IMR-90 (cell line): ENCODE measurements at regions not wholly inside any gene's neighbourhood (a gene's known extent, or its start where the extent isn't known, plus 50 kb on each side); places are given as distances from the start of the nearest gene placed in this dataset.

Experiments
- ATAC-seq: fragments of 200-7000 bp; cut with Tn5 transposase; 2 replicates; pipeline ENCODE4 v1.9.1; 2020; ENCODE audit warnings: low read depth, mild to moderate bottlenecking, moderate library complexity
- BruUV-seq: library from RNA; stranded (reverse); fragments of 400-500 nt; replicated peaks from 2 replicates; lab custom pipeline; 2021; lab: Mats Ljungman, UMichigan
- CTCF ChIA-PET: fragments of 300-600 bp; formaldehyde crosslinking; extraction: SDS; loops from one replicate; lab custom pipeline; 2021; ENCODE audit warnings: antibody characterized with exemption; lab: Yijun Ruan, JAX
- POLR2A ChIA-PET: fragments of 300-600 bp; sonication (Branson Sonifier 250); formaldehyde crosslinking; loops from one replicate; lab custom pipeline; 2022; ENCODE audit warnings: antibody characterized with exemption; ENCODE audit not compliant: unreplicated experiment; lab: Charles Lee
- DNase-seq: peaks from one replicate; pipeline ENCODE4 v3.0.0; 2013
- H2AFZ ChIP-seq: replicated peaks from 2 replicates; pipeline ENCODE3; 2013; ENCODE audit warnings: low read length, mild to moderate bottlenecking; ENCODE audit not compliant: poor library complexity
- H2AK5ac ChIP-seq: 2 replicates; pipeline ENCODE4 v1.6.1; 2013; ENCODE audit warnings: low read depth, low read length, inconsistent platforms
- H2AK9ac ChIP-seq: replicated peaks from 2 replicates; pipeline ENCODE3; 2013; ENCODE audit warnings: mild to moderate bottlenecking, low read depth, low read length, moderate library complexity; ENCODE audit not compliant: poor library complexity
- H2BK120ac ChIP-seq: 2 replicates; pipeline ENCODE4 v1.6.1; 2013; ENCODE audit warnings: low read depth, low read length, inconsistent platforms
- H2BK15ac ChIP-seq: 3 replicates; pipeline ENCODE4 v1.6.1; 2013; ENCODE audit warnings: low read depth, low read length, inconsistent platforms
- H2BK20ac ChIP-seq: 2 replicates; pipeline ENCODE4 v1.6.1; 2013; ENCODE audit warnings: low read depth, mild to moderate bottlenecking, inconsistent platforms, low read length, moderate library complexity
- H2BK5ac ChIP-seq: 2 replicates; pipeline ENCODE4 v1.6.1; 2013; ENCODE audit warnings: mild to moderate bottlenecking, low read depth, low read length, inconsistent platforms; ENCODE audit not compliant: poor library complexity, severe bottlenecking
- H3K14ac ChIP-seq: replicated peaks from 2 replicates; pipeline ENCODE4 v1.6.1; 2013; ENCODE audit warnings: low read depth, low read length, inconsistent platforms
- H3K18ac ChIP-seq: 2 replicates; pipeline ENCODE4 v1.6.1; 2013; ENCODE audit warnings: low read depth, low read length, control low read depth
- H3K23ac ChIP-seq: 2 replicates; pipeline ENCODE4 v1.6.1; 2013; ENCODE audit warnings: low read depth, low read length, inconsistent platforms
- H3K27ac ChIP-seq: 2 replicates; pipeline ENCODE4 v1.5.1; 2013; ENCODE audit warnings: mild to moderate bottlenecking, control low read depth, low read length; ENCODE audit not compliant: insufficient read depth
- H3K27me3 ChIP-seq: 2 replicates; pipeline ENCODE4 v1.6.1; 2013; ENCODE audit warnings: low read length; ENCODE audit not compliant: control insufficient read depth, insufficient read depth
- H3K36me3 ChIP-seq: 2 replicates; pipeline ENCODE4 v1.6.1; 2013; ENCODE audit warnings: low read length, mixed read lengths; ENCODE audit not compliant: control insufficient read depth, insufficient read depth
- H3K4ac ChIP-seq: 2 replicates; pipeline ENCODE4 v1.6.1; 2013; ENCODE audit warnings: low read depth, low read length, inconsistent platforms
- H3K4me1 ChIP-seq: 2 replicates; pipeline ENCODE4 v1.6.1; 2013; ENCODE audit warnings: low read length, mixed read lengths; ENCODE audit not compliant: control insufficient read depth, insufficient read depth
- H3K4me2 ChIP-seq: 2 replicates; pipeline ENCODE4 v1.6.1; 2013; ENCODE audit warnings: low read depth, mild to moderate bottlenecking, control low read depth, low read length, moderate library complexity
- H3K4me3 ChIP-seq: 2 replicates; pipeline ENCODE4 v1.5.1; 2013; ENCODE audit warnings: low read depth, mild to moderate bottlenecking, control low read depth, low read length, moderate library complexity; ENCODE audit not compliant: insufficient read depth
- H3K56ac ChIP-seq: 2 replicates; pipeline ENCODE4 v1.6.1; 2013; ENCODE audit warnings: low read length, inconsistent platforms; ENCODE audit not compliant: insufficient read depth; ENCODE audit errors: extremely low read depth
- H3K79me1 ChIP-seq, 2 experiments: 2 replicates each; pipeline ENCODE4 v1.6.1; 2013; ENCODE audit warnings: low read length in 2 of 2, inconsistent platforms in 1 of 2, low read depth in 1 of 2
- H3K9ac ChIP-seq: 2 replicates; pipeline ENCODE4 v1.6.1; 2013; ENCODE audit warnings: low read depth, low read length, control low read depth
- H3K9me1 ChIP-seq: 2 replicates; pipeline ENCODE4 v1.6.1; 2013; ENCODE audit warnings: low read length, inconsistent platforms; ENCODE audit not compliant: insufficient read depth
- H3K9me3 ChIP-seq: 2 replicates; pipeline ENCODE4 v1.6.1; 2013; ENCODE audit warnings: low read length; ENCODE audit not compliant: control insufficient read depth, insufficient read depth
- H4K20me1 ChIP-seq: 2 replicates; pipeline ENCODE4 v1.6.1; 2013; ENCODE audit warnings: low read length, inconsistent platforms; ENCODE audit not compliant: insufficient read depth
- H4K5ac ChIP-seq: 2 replicates; pipeline ENCODE4 v1.6.1; 2013; ENCODE audit warnings: mild to moderate bottlenecking, low read depth, low read length, control low read depth
- H4K8ac ChIP-seq, 2 experiments: 2 replicates each; pipeline ENCODE4 v1.6.1; 2013; ENCODE audit warnings: low read depth in 2 of 2, low read length in 2 of 2, control low read depth in 1 of 2, inconsistent platforms in 1 of 2
- H4K91ac ChIP-seq: 2 replicates; pipeline ENCODE4 v1.6.1; 2013; ENCODE audit warnings: low read depth, low read length, inconsistent platforms; ENCODE audit not compliant: insufficient read depth
- BHLHE40 ChIP-seq: fragments of 150-350 bp; IDR thresholded peaks from 2 replicates; pipeline ENCODE4 v1.6.1; 2016; ENCODE audit warnings: mild to moderate bottlenecking, low read depth, low read length
- CHD1 ChIP-seq: IDR thresholded peaks from 2 replicates; pipeline ENCODE4 v1.6.1; 2012; ENCODE audit warnings: low read depth, low read length, improper control_type of control experiment
- FOS ChIP-seq: fragments of 150-350 bp; IDR thresholded peaks from 2 replicates; pipeline ENCODE4 v1.6.1; 2016; ENCODE audit warnings: low read depth, low read length
- MAFK ChIP-seq: IDR thresholded peaks from 2 replicates; pipeline ENCODE4 v1.6.1; 2012; ENCODE audit warnings: low read depth, low read length, improper control_type of control experiment
- MXI1 ChIP-seq: IDR thresholded peaks from 2 replicates; pipeline ENCODE4 v1.6.1; 2012; ENCODE audit warnings: low read depth, mild to moderate bottlenecking, low read length, moderate library complexity, borderline replicate concordance
- NFE2L2 ChIP-seq: fragments of 150-350 bp; IDR thresholded peaks from 2 replicates; pipeline ENCODE4 v1.6.1; 2016; ENCODE audit warnings: low read depth, mild to moderate bottlenecking, low read length
- POLR2A ChIP-seq: IDR thresholded peaks from 2 replicates; pipeline ENCODE4 v1.6.1; 2012; ENCODE audit warnings: mild to moderate bottlenecking, low read depth, low read length
- RAD21 ChIP-seq: IDR thresholded peaks from 2 replicates; pipeline ENCODE4 v1.6.1; 2012; ENCODE audit warnings: low read length, improper control_type of control experiment
- RFX5 ChIP-seq: IDR thresholded peaks from 2 replicates; pipeline ENCODE4 v1.8.0; 2012; ENCODE audit warnings: low read depth, mild to moderate bottlenecking, low read length, moderate library complexity
- WGBS, 2 experiments: methylation state at CpG; one replicate each; pipeline versions ENCODE4 v1.1.5 to v1.1.7; 2013; ENCODE audit warnings: missing lambda C conversion rate in 2 of 2; ENCODE audit not compliant: insufficient read length in 1 of 2; ENCODE audit errors: extremely low coverage in 2 of 2; 5-methylcytosine and 5-hydroxymethylcytosine counted together
- dilution Hi-C: fragments of 300-500 bp; cut with HindIII; formaldehyde crosslinking; loops from one replicate; pipeline ENCODE4 v1.14.3; 2018; ENCODE audit warnings: low sequenced_read_pairs; ENCODE audit not compliant: unreplicated experiment
- in situ Hi-C: fragments of 300-500 bp; cut with MboI; formaldehyde crosslinking; loops from 3 replicates; pipeline ENCODE4 v1.14.3; 2019; ENCODE audit warnings: low sequenced_read_pairs, inconsistent platforms, mixed read lengths
- intact Hi-C: fragments of 100-400 bp; cut with micrococcal nuclease; formaldehyde crosslinking; loops from 2 replicates; pipeline ENCODE4 v1.10.0; 2022
- TF ChIP-seq, protein P1 (sequence below): fragments of 150-350 bp; IDR thresholded peaks from 2 replicates; pipeline ENCODE4 v1.6.1; 2017; ENCODE audit warnings: mild to moderate bottlenecking, antibody characterized with exemption, low read length, low read depth
- TF ChIP-seq, protein P2 (sequence below): fragments of 150-350 bp; IDR thresholded peaks from 2 replicates; pipeline ENCODE4 v1.6.1; 2016; ENCODE audit warnings: low read depth, mild to moderate bottlenecking, low read length, moderate library complexity, borderline replicate concordance
- TF ChIP-seq, protein P3 (sequence below): conservative IDR thresholded peaks from 2 replicates; pipeline ENCODE4 v1.5.1; 2012; ENCODE audit warnings: mild to moderate bottlenecking, low read depth, low read length, improper control_type of control experiment

DNA sequence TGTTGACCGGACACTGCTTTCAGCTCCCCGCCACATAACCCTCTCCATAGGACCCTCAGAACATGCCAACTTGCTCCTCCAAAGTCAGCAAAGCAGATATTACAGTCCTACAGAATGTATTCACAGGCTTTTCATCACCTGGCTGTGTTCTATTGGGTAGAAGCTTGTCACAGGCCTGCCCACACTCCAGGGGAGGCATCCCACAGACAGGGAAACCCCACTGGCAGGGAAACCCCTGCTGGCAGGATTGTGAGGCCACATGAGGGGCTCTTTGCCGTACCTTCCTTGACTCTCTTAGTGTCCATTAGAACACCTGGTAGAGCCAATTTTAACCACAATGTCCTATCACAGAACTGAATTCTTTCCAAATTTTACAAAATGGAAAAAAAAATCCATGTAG is 344.2 kb upstream of the MGMT start:
- Histone ChIP-seq H4K5ac (no peak overlapping the region), H3K4me1 (no peaks in the 10 kb centered on the region), H3K27ac (no peak overlapping the region), H3K9me3 (peaks cover 5% of the 10 kb centered on the region), H3K14ac (no peak overlapping the region), H4K20me1 (no peaks in the 10 kb centered on the region), H2BK20ac (no peak overlapping the region), H2AFZ (no peak overlapping the region), H4K91ac (no peak overlapping the region), H3K79me1 (no peaks in the 10 kb centered on the region), H2AK9ac (no peak overlapping the region), H3K4ac (no peak overlapping the region), H3K23ac (no peak overlapping the region), H3K27me3 (no peaks in the 10 kb centered on the region; the same call in 1 of the 2 replicates), H4K8ac (no peak overlapping the region), H3K18ac (no peak overlapping the region), H3K4me3 (no peak overlapping the region), H2BK5ac (no peak overlapping the region), H3K9ac (no peak overlapping the region), H2BK15ac (no peak overlapping the region), H3K56ac (no peak overlapping the region), H3K36me3 (no peaks in the 10 kb centered on the region), H3K4me2 (no peak overlapping the region), H2BK120ac (no peak overlapping the region), H2AK5ac (no peak overlapping the region), H3K9me1 (no peaks in the 10 kb centered on the region)
- in situ Hi-C loops = no loop called here
- no peak for ATAC-seq
- POLR2A ChIA-PET = no interaction called here
- no peak for DNase-seq
- no TSS peak for BruUV-seq
- TF ChIP-seq RAD21 = no peak
- TF ChIP-seq, protein P1, sequence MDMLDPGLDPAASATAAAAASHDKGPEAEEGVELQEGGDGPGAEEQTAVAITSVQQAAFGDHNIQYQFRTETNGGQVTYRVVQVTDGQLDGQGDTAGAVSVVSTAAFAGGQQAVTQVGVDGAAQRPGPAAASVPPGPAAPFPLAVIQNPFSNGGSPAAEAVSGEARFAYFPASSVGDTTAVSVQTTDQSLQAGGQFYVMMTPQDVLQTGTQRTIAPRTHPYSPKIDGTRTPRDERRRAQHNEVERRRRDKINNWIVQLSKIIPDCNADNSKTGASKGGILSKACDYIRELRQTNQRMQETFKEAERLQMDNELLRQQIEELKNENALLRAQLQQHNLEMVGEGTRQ = no peak
- TF ChIP-seq, protein P2, sequence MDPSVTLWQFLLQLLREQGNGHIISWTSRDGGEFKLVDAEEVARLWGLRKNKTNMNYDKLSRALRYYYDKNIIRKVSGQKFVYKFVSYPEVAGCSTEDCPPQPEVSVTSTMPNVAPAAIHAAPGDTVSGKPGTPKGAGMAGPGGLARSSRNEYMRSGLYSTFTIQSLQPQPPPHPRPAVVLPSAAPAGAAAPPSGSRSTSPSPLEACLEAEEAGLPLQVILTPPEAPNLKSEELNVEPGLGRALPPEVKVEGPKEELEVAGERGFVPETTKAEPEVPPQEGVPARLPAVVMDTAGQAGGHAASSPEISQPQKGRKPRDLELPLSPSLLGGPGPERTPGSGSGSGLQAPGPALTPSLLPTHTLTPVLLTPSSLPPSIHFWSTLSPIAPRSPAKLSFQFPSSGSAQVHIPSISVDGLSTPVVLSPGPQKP = no peak
- TF ChIP-seq, protein P3, sequence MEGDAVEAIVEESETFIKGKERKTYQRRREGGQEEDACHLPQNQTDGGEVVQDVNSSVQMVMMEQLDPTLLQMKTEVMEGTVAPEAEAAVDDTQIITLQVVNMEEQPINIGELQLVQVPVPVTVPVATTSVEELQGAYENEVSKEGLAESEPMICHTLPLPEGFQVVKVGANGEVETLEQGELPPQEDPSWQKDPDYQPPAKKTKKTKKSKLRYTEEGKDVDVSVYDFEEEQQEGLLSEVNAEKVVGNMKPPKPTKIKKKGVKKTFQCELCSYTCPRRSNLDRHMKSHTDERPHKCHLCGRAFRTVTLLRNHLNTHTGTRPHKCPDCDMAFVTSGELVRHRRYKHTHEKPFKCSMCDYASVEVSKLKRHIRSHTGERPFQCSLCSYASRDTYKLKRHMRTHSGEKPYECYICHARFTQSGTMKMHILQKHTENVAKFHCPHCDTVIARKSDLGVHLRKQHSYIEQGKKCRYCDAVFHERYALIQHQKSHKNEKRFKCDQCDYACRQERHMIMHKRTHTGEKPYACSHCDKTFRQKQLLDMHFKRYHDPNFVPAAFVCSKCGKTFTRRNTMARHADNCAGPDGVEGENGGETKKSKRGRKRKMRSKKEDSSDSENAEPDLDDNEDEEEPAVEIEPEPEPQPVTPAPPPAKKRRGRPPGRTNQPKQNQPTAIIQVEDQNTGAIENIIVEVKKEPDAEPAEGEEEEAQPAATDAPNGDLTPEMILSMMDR = no peak
- no peak for TF ChIP-seq CHD1
- no peak for TF ChIP-seq POLR2A
- TF ChIP-seq MXI1 = no peak
- no peak for TF ChIP-seq BHLHE40
- no peak for TF ChIP-seq RFX5
- no peak for TF ChIP-seq FOS
- TF ChIP-seq NFE2L2 = no peak
- TF ChIP-seq MAFK = no peak
- dilution Hi-C loops = no loop called here
- CTCF ChIA-PET = no interaction called here
- no CpG with 5 or more reads among the region's 3 CpGs for WGBS, 2 experiments
- intact Hi-C loops = no loop called here
